Psoas muscle (tissue), 7 donors: ENCODE measurements at regions not wholly inside any gene's neighbourhood (a gene's known extent, or its start where the extent isn't known, plus 50 kb on each side); places are given as distances from the start of the nearest gene placed in this dataset.
"Not testable (repeated sequence)": the region's sequence is repeated elsewhere in the genome, so short reads cannot be mapped to it uniquely, and the experiment has no call there.

Experiments used
- ATAC-seq, 4 donors: fragments of 200-7000 bp; cut with Tn5 transposase; one replicate each; pipeline ENCODE4 v1.9.1; 2020; ENCODE audit warnings: moderate library complexity in 3 of 4, mild to moderate bottlenecking in 2 of 4
- DNase-seq, 2 donors: peaks; one replicate each; pipeline ENCODE4 v3.0.0-alpha.2; 2020
- H3K27ac ChIP-seq: fragments of 200-600 bp; one replicate; pipeline ENCODE4 v1.8.0; 2022
- H3K27me3 ChIP-seq, 3 donors: fragments of 200-600 bp in 1 of 3; one replicate each; pipeline versions ENCODE4 v1.6.1 to v1.8.0; 2013 to 2022; ENCODE audit warnings: low read length in 2 of 3, mild to moderate bottlenecking in 2 of 3, moderate library complexity in 1 of 3; ENCODE audit not compliant: insufficient read depth in 3 of 3
- H3K36me3 ChIP-seq, 2 donors: fragments of 200-600 bp in 1 of 2; one replicate each; pipeline versions ENCODE4 v1.6.1 to v1.8.0; 2013 to 2022; ENCODE audit warnings: low read depth in 1 of 2, mild to moderate bottlenecking in 1 of 2, moderate library complexity in 1 of 2; ENCODE audit not compliant: insufficient read depth in 1 of 2
- H3K4me1 ChIP-seq: fragments of 200-600 bp; one replicate; pipeline ENCODE4 v1.8.0; 2022
- H3K4me3 ChIP-seq: fragments of 200-600 bp; one replicate; pipeline ENCODE4 v1.8.0; 2022; ENCODE audit warnings: mild to moderate bottlenecking
- H3K9me3 ChIP-seq: fragments of 200-600 bp; one replicate; pipeline ENCODE4 v1.8.0; 2022
- WGBS, 3 donors: extraction: QIAGEN DNeasy Blood & Tissue Kit; methylation state at CpG; one replicate each; pipeline versions ENCODE4 v1.1.6 to v1.1.7; 2013; 5-methylcytosine and 5-hydroxymethylcytosine counted together
- intact Hi-C, 2 donors: fragments of 100-400 bp; cut with DNase I; formaldehyde crosslinking; loops; one replicate each; pipeline versions ENCODE4 v1.11.0 to v1.14.2; 2022
- TF ChIP-seq, protein P1 (sequence below): fragments of 200-600 bp; IDR thresholded peaks from one replicate; pipeline ENCODE4 v1.8.0; 2022; ENCODE audit warnings: antibody characterized with exemption
- donor health status: healthy with polysubstance abuse.
- donor health status: DM: no; HTN: no; CAD: no; lungs with moderate emphysema.
- donor health status: Bipolar disorder and iron deficiency.
- donor health status: healthy.
- donor health status: DM: yes; HTN: yes; CAD: no.
- donor health status: DM: no; HTN: no; CAD: no.
- donor health status: DM: yes; HTN: yes; CAD: no.

DNA sequence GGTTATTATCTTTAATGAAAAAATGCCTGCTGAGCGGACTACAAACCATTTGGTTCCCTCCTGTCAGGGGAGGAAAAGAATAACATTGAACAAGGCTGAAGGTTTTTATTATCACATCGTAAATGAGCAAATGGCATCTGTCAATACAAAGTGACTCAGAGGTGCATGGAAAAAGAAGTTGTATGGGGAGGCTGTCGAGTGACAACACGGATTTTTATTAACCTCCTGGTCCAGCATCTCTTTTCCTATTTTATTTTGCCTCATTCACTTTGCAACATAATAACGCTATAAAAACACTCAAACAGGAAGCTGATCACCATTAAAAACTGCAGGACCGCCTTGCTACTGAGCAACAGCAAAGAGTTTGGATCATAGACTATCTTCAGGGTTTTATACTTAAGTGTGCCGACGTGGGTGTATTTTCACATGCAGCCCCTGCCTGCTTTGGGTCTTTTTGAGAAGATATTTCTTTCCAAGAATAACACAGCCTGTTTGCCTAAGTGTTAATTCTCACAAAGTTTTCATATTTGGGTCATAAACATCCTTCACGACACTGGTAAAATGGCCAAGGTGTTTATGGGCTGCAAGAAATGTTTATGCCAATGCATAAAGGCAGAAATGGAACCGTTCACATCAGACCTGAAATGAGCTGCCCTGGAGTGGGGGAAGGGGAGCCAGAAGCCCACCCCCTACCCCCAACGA lies 132.1 kb upstream of the SALL4 start:
- intact Hi-C loops: no loop called here
- WGBS, 3 donors: 22 to 27% (median 24%) methylated on average over 11 of the region's 11 CpGs
- H3K36me3 ChIP-seq: no peaks in the 10 kb centered on the region

DNA sequence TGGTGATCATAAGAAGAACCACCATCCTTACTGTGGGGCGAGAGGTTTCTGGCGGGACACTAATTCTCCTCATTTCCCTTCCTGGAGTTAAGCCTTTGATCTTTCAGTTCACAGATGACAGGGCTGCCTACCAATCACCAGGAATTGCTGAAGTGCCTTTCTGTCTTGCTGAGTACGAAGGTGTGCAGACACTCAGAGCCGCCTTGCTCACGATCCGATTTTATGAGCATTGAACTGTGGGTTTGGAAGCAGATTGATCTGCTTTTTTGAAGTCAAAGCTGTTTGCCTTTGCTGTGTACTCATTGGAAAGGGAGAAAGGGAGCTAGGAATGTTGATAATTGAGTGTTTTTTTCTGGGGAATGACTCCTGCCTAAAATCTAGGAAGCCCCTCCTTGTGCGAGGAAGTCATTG lies 129.1 kb upstream of the SALL4 start:
- intact Hi-C loops: no loop called here
- DNase-seq (no peak), ATAC-seq (no peak)
- Histone ChIP-seq H3K27me3 (peaks cover 0 to 2% (median 0%) of the 10 kb centered on the region in 3 donors), H3K36me3 (no peaks in the 10 kb centered on the region), H3K9me3 (no peaks in the 10 kb centered on the region), H3K4me3 (no peak overlapping the region), H3K4me1 (no peaks in the 10 kb centered on the region), H3K27ac (no peak overlapping the region)
- TF ChIP-seq, protein P1, sequence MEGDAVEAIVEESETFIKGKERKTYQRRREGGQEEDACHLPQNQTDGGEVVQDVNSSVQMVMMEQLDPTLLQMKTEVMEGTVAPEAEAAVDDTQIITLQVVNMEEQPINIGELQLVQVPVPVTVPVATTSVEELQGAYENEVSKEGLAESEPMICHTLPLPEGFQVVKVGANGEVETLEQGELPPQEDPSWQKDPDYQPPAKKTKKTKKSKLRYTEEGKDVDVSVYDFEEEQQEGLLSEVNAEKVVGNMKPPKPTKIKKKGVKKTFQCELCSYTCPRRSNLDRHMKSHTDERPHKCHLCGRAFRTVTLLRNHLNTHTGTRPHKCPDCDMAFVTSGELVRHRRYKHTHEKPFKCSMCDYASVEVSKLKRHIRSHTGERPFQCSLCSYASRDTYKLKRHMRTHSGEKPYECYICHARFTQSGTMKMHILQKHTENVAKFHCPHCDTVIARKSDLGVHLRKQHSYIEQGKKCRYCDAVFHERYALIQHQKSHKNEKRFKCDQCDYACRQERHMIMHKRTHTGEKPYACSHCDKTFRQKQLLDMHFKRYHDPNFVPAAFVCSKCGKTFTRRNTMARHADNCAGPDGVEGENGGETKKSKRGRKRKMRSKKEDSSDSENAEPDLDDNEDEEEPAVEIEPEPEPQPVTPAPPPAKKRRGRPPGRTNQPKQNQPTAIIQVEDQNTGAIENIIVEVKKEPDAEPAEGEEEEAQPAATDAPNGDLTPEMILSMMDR: no peak
- 53 to 68% (median 61%) methylated on average over 7 of the region's 7 CpGs for WGBS, 3 donors

More for the DNA sequence above, 132.1 kb upstream of the SALL4 start:
- TF ChIP-seq, protein P1: no peak
- Histone ChIP-seq H3K27ac (no peak overlapping the region), H3K4me3 (no peak overlapping the region), H3K27me3 (peaks cover 0 to 2% (median 0%) of the 10 kb centered on the region in 3 donors), H3K4me1 (no peaks in the 10 kb centered on the region), H3K9me3 (no peaks in the 10 kb centered on the region)
- DNase-seq (no peak), ATAC-seq (no peak)

DNA sequence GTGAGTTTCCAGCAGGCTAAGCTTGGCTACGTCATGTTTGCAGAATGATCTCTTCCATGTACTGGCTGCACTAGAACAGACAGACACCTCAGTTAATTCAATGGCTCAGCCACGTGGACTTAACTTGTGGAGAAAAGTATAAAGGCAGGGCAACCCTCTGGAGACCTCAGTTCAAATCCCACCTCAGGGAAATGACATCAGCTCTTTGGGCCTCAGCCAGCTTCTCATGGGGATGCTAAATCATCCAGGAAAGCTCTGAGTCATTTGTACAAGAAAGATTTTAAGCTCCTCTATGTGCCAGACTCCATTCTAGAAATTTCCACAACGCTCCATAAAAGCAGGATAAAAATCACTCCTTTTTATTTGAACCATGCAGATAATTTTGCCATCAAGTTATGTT lies 128.5 kb upstream of the SALL4 start:
- DNase-seq: no peak
- ATAC-seq: no peak

DNA sequence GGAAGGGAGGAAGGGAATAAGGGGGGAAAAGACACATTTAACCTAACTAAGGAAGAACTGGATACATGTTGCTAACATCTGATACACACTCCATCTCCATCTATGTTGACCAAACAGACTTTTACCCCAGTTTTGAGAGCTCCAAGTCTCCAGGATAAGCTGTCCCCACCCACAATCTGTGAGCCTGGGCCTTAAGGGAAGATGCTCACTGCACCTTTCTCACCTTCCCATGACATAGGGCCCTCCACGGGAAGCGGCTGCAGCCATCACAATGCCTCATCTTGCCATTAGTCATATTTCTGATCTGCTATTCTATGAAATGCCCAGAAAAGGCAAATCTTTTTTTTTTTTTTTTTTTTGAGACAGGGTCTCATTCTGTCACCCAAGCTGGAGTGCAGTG lies 126.6 kb upstream of the SALL4 start:
- intact Hi-C loops: no loop called here
- ATAC-seq: no peak
- TF ChIP-seq, protein P1: no peak
- Histone ChIP-seq H3K27me3 (peaks cover 0 to 2% (median 0%) of the 10 kb centered on the region in 3 donors), H3K4me1 (no peaks in the 10 kb centered on the region), H3K36me3 (peaks cover 0 to 2% of the 10 kb centered on the region in 2 donors), H3K4me3 (no peak overlapping the region), H3K27ac (no peak overlapping the region), H3K9me3 (no peaks in the 10 kb centered on the region)
- 75 to 82% (median 80%) methylated on average over 2 of the region's 2 CpGs for WGBS, 3 donors
- DNase-seq: no peak

More for the DNA sequence above, 128.5 kb upstream of the SALL4 start:
- no peak overlapping the region for H3K27ac ChIP-seq
- intact Hi-C loops: no loop called here
- no peak overlapping the region for H3K4me3 ChIP-seq
- TF ChIP-seq, protein P1: no peak
- WGBS, 3 donors: 30 to 35% (median 35%) methylated on average over 3 of the region's 3 CpGs
- peaks cover 0 to 2% (median 0%) of the 10 kb centered on the region in 3 donors for H3K27me3 ChIP-seq
- no peaks in the 10 kb centered on the region for H3K4me1 ChIP-seq
- no peaks in the 10 kb centered on the region for H3K9me3 ChIP-seq
- H3K36me3 ChIP-seq: no peaks in the 10 kb centered on the region

DNA sequence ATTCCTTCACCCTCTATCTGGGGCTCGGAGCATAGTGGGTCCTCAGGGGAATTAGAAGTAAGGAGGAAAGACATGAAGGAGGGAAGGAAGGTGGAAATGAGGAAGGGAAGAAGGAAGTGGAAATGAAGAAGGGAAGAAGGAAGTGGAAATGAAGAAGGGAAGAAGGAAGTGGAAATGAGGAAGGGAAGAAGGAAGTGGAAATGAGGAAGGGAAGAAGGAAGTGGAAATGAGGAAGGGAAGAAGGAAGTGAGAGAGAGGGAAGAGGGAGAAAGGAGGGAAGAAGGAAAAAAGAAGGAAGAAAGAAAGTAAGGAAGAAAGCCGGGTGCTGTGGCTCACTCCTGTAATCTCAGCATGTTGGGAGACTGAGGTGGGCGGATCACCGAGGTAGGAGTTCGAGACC lies 125.6 kb upstream of the SALL4 start:
- H3K36me3 ChIP-seq, DNase-seq, ATAC-seq, intact Hi-C loops, H3K27ac ChIP-seq, H3K27me3 ChIP-seq, H3K9me3 ChIP-seq, H3K4me1 ChIP-seq, H3K4me3 ChIP-seq: not testable (repeated sequence)
- WGBS, 3 donors: 83 to 89% (median 85%) methylated on average over 5 of the region's 5 CpGs
